ENCODE measurements at regions not wholly inside any gene's neighbourhood (a gene's known extent, or its start where the extent isn't known, plus 50 kb on each side); places are given as distances from the start of the nearest gene placed in this dataset.

- intact Hi-C loops (cut with DNase I), result no loop called here
- H3K27ac ChIP-seq, result no peak overlapping the region
- no peak overlapping the region for H3K4me3 ChIP-seq
- peak; percentile 15 for DNase-seq (ENCODE audit: low spot score)
- no peaks in the 10 kb centered on the region for H3K9me3 ChIP-seq
- WGBS, result 49% methylated on average over 3 of the region's 3 CpGs
- no peaks in the 10 kb centered on the region for H3K36me3 ChIP-seq
- no peaks in the 10 kb centered on the region for H3K4me1 ChIP-seq (replicated peaks)
- TF ChIP-seq POLR2AphosphoS5 (IDR thresholded peaks at IDR 0.05), result no peak
- TF ChIP-seq CTCF (IDR thresholded peaks at IDR 0.05), result no peak
- no peak for TF ChIP-seq POLR2A (IDR thresholded peaks at IDR 0.05)
- H3K27me3 ChIP-seq (replicated peaks; ENCODE audit: insufficient read depth), result no peaks in the 10 kb centered on the region
Measured at GRCh38 chr16:62253966-62254365, 217.7 kb upstream of the CDH8 start.

DNA sequence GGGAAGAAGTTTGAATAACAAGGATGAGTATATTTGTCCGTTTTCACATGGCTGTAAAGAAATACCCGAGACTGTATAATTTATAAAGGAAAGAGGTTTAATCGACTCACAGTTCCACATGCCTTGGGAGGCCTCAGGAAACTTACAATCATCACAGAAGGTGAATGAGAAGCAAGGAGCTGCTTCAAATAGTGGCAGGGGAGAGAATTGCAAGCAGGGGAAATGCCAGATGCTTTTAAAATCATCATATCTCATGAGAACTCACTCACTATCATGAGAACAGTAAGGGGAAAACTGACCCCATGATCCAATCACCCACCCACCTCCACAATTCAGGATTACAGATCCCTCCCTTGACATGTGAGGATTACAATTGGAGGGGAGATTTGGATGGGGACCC, 212.8 kb upstream of the CDH8 start:
- intact Hi-C loops (cut with DNase I), result no loop called here
- TF ChIP-seq CTCF (IDR thresholded peaks at IDR 0.05) (no peak), POLR2AphosphoS5 (IDR thresholded peaks at IDR 0.05) (no peak), POLR2A (IDR thresholded peaks at IDR 0.05) (no peak)
- Histone ChIP-seq H3K4me3 (no peak overlapping the region), H3K36me3 (no peaks in the 10 kb centered on the region), H3K4me1 (replicated peaks) (no peaks in the 10 kb centered on the region), H3K9me3 (no peaks in the 10 kb centered on the region), H3K27me3 (replicated peaks; ENCODE audit: insufficient read depth) (no peaks in the 10 kb centered on the region), H3K27ac (no peak overlapping the region)
- 90% methylated on average over 3 of the region's 3 CpGs for WGBS
- DNase-seq (ENCODE audit: low spot score), result no peak

DNA sequence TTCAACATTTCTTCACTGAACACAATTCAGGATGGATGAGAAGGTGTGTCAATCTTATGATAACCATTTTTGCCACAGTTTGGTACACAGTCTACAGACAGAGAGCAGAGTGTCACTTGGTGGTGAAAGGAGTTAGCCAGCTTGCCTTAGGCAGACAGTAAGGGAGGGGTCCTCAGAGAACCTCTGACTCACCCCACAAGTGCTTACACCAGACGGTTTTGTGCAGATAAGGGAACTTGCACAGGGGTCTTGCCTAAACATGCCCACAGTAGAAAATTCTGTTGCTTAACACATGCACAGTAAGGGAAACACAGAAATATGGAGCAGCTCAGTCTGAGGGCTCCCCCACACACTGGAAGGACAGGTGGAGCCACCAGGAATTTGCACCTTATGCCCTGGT, 204.5 kb upstream of the CDH8 start:
- WGBS, result 11% methylated on average over 1 of the region's 1 CpG
- H3K27ac ChIP-seq, result no peak overlapping the region
- TF ChIP-seq CTCF (IDR thresholded peaks at IDR 0.05) (no peak), POLR2AphosphoS5 (IDR thresholded peaks at IDR 0.05) (no peak), POLR2A (IDR thresholded peaks at IDR 0.05) (no peak)
- no peak for DNase-seq (ENCODE audit: low spot score)
- H3K9me3 ChIP-seq, result no peaks in the 10 kb centered on the region
- no peaks in the 10 kb centered on the region for H3K27me3 ChIP-seq (replicated peaks; ENCODE audit: insufficient read depth)
- no peaks in the 10 kb centered on the region for H3K4me1 ChIP-seq (replicated peaks)
- no peaks in the 10 kb centered on the region for H3K36me3 ChIP-seq
- intact Hi-C loops (cut with DNase I), result no loop called here
- H3K4me3 ChIP-seq, result no peak overlapping the region

DNA sequence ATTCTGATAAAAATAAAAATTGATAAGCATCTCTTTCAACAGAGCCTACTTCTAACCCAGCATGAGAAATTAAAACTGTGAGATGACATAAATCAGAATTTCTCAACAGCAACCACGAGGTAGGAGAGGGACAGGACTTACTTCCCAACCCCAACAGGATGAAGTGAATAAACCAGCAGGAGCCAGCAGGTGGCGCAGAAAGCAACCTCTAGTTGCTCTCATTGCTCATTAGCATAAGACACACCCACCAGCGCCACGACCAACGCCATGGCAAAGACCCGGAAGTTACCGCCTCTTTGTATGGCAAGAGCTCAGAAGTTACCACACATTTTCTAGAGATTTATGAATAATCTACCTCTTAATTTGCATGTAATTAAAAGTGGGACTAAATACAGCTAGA, 189.4 kb upstream of the CDH8 start:
- no peak for DNase-seq (ENCODE audit: low spot score)
- H3K9me3 ChIP-seq, result no peaks in the 10 kb centered on the region
- WGBS, result 76% methylated on average over 7 of the region's 7 CpGs
- no peaks in the 10 kb centered on the region for H3K4me1 ChIP-seq (replicated peaks)
- TF ChIP-seq POLR2AphosphoS5 (IDR thresholded peaks at IDR 0.05) (no peak), CTCF (IDR thresholded peaks at IDR 0.05) (no peak), POLR2A (IDR thresholded peaks at IDR 0.05) (no peak)
- H3K4me3 ChIP-seq, result no peak overlapping the region
- H3K36me3 ChIP-seq, result no peaks in the 10 kb centered on the region
- intact Hi-C loops (cut with DNase I), result no loop called here
- no peaks in the 10 kb centered on the region for H3K27me3 ChIP-seq (replicated peaks; ENCODE audit: insufficient read depth)
- no peak overlapping the region for H3K27ac ChIP-seq

DNA sequence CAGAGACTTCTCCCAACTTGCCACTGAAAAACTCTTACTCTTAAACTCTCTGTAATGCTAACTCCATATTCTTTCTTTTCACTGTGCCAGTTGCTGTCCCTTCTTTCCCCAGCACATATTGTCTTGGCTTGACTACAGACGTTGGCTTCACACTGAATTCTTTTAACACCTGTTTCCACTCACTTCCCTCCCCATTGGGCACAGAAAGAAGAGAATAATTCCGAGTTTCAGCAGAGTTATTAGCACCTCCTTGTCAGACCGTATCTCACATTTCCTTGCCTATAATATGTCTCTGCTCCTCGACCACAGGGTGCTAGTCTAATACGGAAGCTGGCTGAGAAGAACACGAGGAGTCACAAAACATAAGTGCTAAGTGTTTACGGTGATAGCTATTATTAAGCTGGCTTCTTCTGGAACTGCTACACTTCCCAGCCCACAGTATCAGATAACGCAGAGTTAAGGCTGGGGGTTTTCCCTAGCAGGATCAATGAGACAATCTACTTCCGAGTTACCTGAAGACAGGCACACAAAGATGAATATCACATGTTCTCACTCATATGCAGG, 188.5 kb upstream of the CDH8 start:
- intact Hi-C loops (cut with DNase I), result no loop called here
- Histone ChIP-seq H3K27me3 (replicated peaks; ENCODE audit: insufficient read depth) (no peaks in the 10 kb centered on the region), H3K36me3 (no peaks in the 10 kb centered on the region), H3K9me3 (no peaks in the 10 kb centered on the region), H3K4me1 (replicated peaks) (no peaks in the 10 kb centered on the region), H3K27ac (no peak overlapping the region), H3K4me3 (no peak overlapping the region)
- DNase-seq (ENCODE audit: low spot score), result no peak
- TF ChIP-seq POLR2A (IDR thresholded peaks at IDR 0.05) (no peak), CTCF (IDR thresholded peaks at IDR 0.05) (no peak), POLR2AphosphoS5 (IDR thresholded peaks at IDR 0.05) (no peak)
- WGBS, result 29% methylated on average over 9 of the region's 9 CpGs

All from prostate gland (tissue), 2 donors.